B cell (primary cell): ENCODE measurements at regions not wholly inside any gene's neighbourhood (a gene's known extent, or its start where the extent isn't known, plus 50 kb on each side); places are given as distances from the start of the nearest gene placed in this dataset.

Experiments used
- CTCF ChIP-seq: fragments of 200-600 bp; IDR thresholded peaks from one replicate; pipeline ENCODE4 v1.8.0; 2022; ENCODE audit warnings: antibody characterized with exemption, mild to moderate bottlenecking
- EZH2 ChIP-seq: IDR thresholded peaks from 2 replicates; pipeline ENCODE4 v1.6.1; 2012; ENCODE audit warnings: borderline replicate concordance, low read depth, mild to moderate bottlenecking, moderate library complexity, low read length; ENCODE audit not compliant: insufficient read depth, poor library complexity, severe bottlenecking

GRCh38 chr4:65918872-65919271 is 248.6 kb upstream of the EPHA5 start:
- TF ChIP-seq CTCF, result no peak
- TF ChIP-seq EZH2, result no peak
